ENCODE measurements at regions not wholly inside any gene's neighbourhood (a gene's known extent, or its start where the extent isn't known, plus 50 kb on each side); places are given as distances from the start of the nearest gene placed in this dataset.
"Not testable (repeated sequence)": the region's sequence is repeated elsewhere in the genome, so short reads cannot be mapped to it uniquely, and the experiment has no call there.

GRCh38 chrX:82552201-82552600, 955.9 kb upstream of the POU3F4 start:
- not testable (repeated sequence) for TF ChIP-seq EP300 (IDR thresholded peaks at IDR 0.05; ENCODE audit: borderline replicate concordance in 1 of 2, control insufficient read depth in 1 of 2, low read depth in 2 of 2, low read length in 2 of 2); SREBF2 (IDR thresholded peaks at IDR 0.05; ENCODE audit: low read length); SIN3A (IDR thresholded peaks at IDR 0.05; ENCODE audit: low read depth, low read length); FOS (IDR thresholded peaks at IDR 0.05; ENCODE audit: borderline replicate concordance, extremely low read depth, insufficient read length); PAX5 (IDR thresholded peaks at IDR 0.05; ENCODE audit: borderline replicate concordance, low read depth, low read length); POLR2AphosphoS2 (IDR thresholded peaks at IDR 0.05; ENCODE audit: low read depth, low read length); GABPA (IDR thresholded peaks at IDR 0.05; ENCODE audit: low read depth); DPF2 (IDR thresholded peaks at IDR 0.05); ZBTB40 (IDR thresholded peaks at IDR 0.05; ENCODE audit: borderline replicate concordance); MYC (IDR thresholded peaks at IDR 0.05; ENCODE audit: insufficient read depth, insufficient read length, insufficient replicate concordance, low read length, severe bottlenecking); ZNF274 (IDR thresholded peaks at IDR 0.05; ENCODE audit: insufficient read depth, insufficient read length); KLF5 (IDR thresholded peaks at IDR 0.05; ENCODE audit: partially characterized antibody); POU2F2 (IDR thresholded peaks at IDR 0.05; ENCODE audit: borderline replicate concordance, low read depth, low read length); EZH2 (IDR thresholded peaks at IDR 0.05; ENCODE audit: borderline replicate concordance, control insufficient read depth, low read depth, low read length)
